SIG-M5 treated with dmso at 0.1 percent for 504 hours (cell line): ENCODE measurements at regions not wholly inside any gene's neighbourhood (a gene's known extent, or its start where the extent isn't known, plus 50 kb on each side); places are given as distances from the start of the nearest gene placed in this dataset.
"Not testable (repeated sequence)": the region's sequence is repeated elsewhere in the genome, so short reads cannot be mapped to it uniquely, and the experiment has no call there.

Experiments
- DNase-seq: peaks from one replicate; lab custom pipeline; 2025; ENCODE audit not compliant: unreplicated experiment; lab: John Stamatoyannopoulos, UW

- peak; percentile 91 for DNase-seq
Observed at GRCh38 chr12:92987362-92987761, 58.3 kb upstream of the EEA1 start.

- DNase-seq: peak; percentile 99
Observed at GRCh38 chr12:92987846-92988621, 58.9 kb upstream of the EEA1 start.

- no peak for DNase-seq
Observed at GRCh38 chr12:92988622-92989130, 59.6 kb upstream of the EEA1 start.

- DNase-seq: no peak
Observed at GRCh38 chr12:92989715-92990484, 60.8 kb upstream of the EEA1 start.

GRCh38 chr12:92991134-92991533 is 62.0 kb upstream of the EEA1 start:
- no peak for DNase-seq

GRCh38 chr12:92992041-92992440 is 62.9 kb upstream of the EEA1 start:
- no peak for DNase-seq

GRCh38 chr12:92993259-92993658 is 64.2 kb upstream of the EEA1 start:
- peak; percentile 20 for DNase-seq

GRCh38 chr12:92995258-92995903 is 66.3 kb upstream of the EEA1 start:
- no peak for DNase-seq

- no peak for DNase-seq
Observed at GRCh38 chr12:93000026-93000425, 70.9 kb upstream of the EEA1 start.

- no peak for DNase-seq
Observed at GRCh38 chr12:93001407-93001806, 72.3 kb upstream of the EEA1 start.

- DNase-seq: no peak
Observed at GRCh38 chr12:93002293-93003054, 73.4 kb upstream of the EEA1 start.

- no peak for DNase-seq
Observed at GRCh38 chr12:93003531-93004239, 74.6 kb upstream of the EEA1 start.

GRCh38 chr12:93005928-93006392 is 76.9 kb upstream of the EEA1 start:
- no peak for DNase-seq

- no peak for DNase-seq
Observed at GRCh38 chr12:93006471-93007208, 77.5 kb upstream of the EEA1 start.

- DNase-seq: no peak
Observed at GRCh38 chr12:93007544-93007943, 78.4 kb upstream of the EEA1 start.

GRCh38 chr12:93008044-93008778 is 79.1 kb upstream of the EEA1 start:
- DNase-seq: no peak

GRCh38 chr12:93008880-93009279 is 79.8 kb upstream of the EEA1 start:
- DNase-seq: not testable (repeated sequence)

- DNase-seq: no peak
Observed at GRCh38 chr12:93009533-93009932, 80.4 kb upstream of the EEA1 start.

- no peak for DNase-seq
Observed at GRCh38 chr12:93010461-93010860, 81.4 kb upstream of the EEA1 start.
